ENCODE measurements at regions not wholly inside any gene's neighbourhood (a gene's known extent, or its start where the extent isn't known, plus 50 kb on each side); places are given as distances from the start of the nearest gene placed in this dataset.

GRCh38 chr13:87120476-87120875 lies 550.7 kb upstream of the SLITRK5 start:
- H4K91ac ChIP-seq (ENCODE audit: insufficient read length, low read depth, low read length), result no peak overlapping the region
- H3K18ac ChIP-seq (ENCODE audit: insufficient read length, low read depth, low read length), result no peak overlapping the region
- no peak overlapping the region for H3K9ac ChIP-seq (ENCODE audit: extremely low read depth, insufficient read length, low read length)
- H3K27me3 ChIP-seq (ENCODE audit: insufficient read depth, low read length), result no peaks in the 10 kb centered on the region
- no peak overlapping the region for H3K23ac ChIP-seq (ENCODE audit: insufficient read length, low read depth, low read length)
- no CpG with 5 or more reads among the region's 2 CpGs for WGBS (ENCODE audit: extremely low coverage, insufficient read length, low lambda C conversion rate)
- peaks cover 2% of the 10 kb centered on the region; the same call in 1 of the 2 replicates for H3K4me1 ChIP-seq (ENCODE audit: insufficient read depth, low read length)
- no peaks in the 10 kb centered on the region for H3K9me3 ChIP-seq (ENCODE audit: control insufficient read depth, low read depth, low read length)
- DNase-seq, result no peak
- H4K8ac ChIP-seq (replicated peaks; ENCODE audit: insufficient read length, low read depth, low read length), result no peak overlapping the region
- no peak overlapping the region for H4K5ac ChIP-seq (ENCODE audit: insufficient read length, low read depth, low read length)
- H2BK15ac ChIP-seq (ENCODE audit: low read depth, low read length), result no peak overlapping the region
- no peak overlapping the region for H3K27ac Mint-ChIP-seq
- no peaks in the 10 kb centered on the region for H3K79me1 ChIP-seq (ENCODE audit: insufficient read depth, low read depth, low read length, poor library complexity, severe bottlenecking)
- H3K27me3 Mint-ChIP-seq (ENCODE audit: low read depth), result no peaks in the 10 kb centered on the region
- no peaks in the 10 kb centered on the region for H3K36me3 Mint-ChIP-seq (ENCODE audit: insufficient read depth in 1 of 3, low read depth in 3 of 3)
- H3K4me2 ChIP-seq (ENCODE audit: insufficient read depth, insufficient read length, low read length), result no peak overlapping the region
- no peak overlapping the region for H2BK20ac ChIP-seq (ENCODE audit: low read depth, low read length, poor library complexity, severe bottlenecking)
- no peak overlapping the region for H2AK5ac ChIP-seq (ENCODE audit: insufficient read length, low read length)
- H3K4me1 Mint-ChIP-seq, result peaks cover 7% of the 10 kb centered on the region in 2 experiments
- H2BK120ac ChIP-seq (ENCODE audit: low read depth, low read length, poor library complexity, severe bottlenecking), result no peak overlapping the region
- no peaks in the 10 kb centered on the region for H4K20me1 ChIP-seq (ENCODE audit: control insufficient read depth, insufficient read depth, insufficient read length)
- no peak overlapping the region for H3K27ac ChIP-seq (ENCODE audit: insufficient read length, low read depth, low read length)
- H3T11ph ChIP-seq (ENCODE audit: low read length), result no peak overlapping the region
- no peak for TF ChIP-seq CTCF (conservative IDR thresholded peaks at IDR 0.05)
- H3K4ac ChIP-seq (ENCODE audit: low read depth, low read length), result no peak overlapping the region
- H3K23me2 ChIP-seq (ENCODE audit: insufficient read length, low read depth, low read length, poor library complexity, severe bottlenecking), result no peaks in the 10 kb centered on the region
- no peaks in the 10 kb centered on the region for H3K9me3 Mint-ChIP-seq
- H3K79me2 ChIP-seq (ENCODE audit: insufficient read depth, low read length), result no peaks in the 10 kb centered on the region
- H2BK5ac ChIP-seq (ENCODE audit: insufficient read length, low read length), result no peak overlapping the region
- no peak overlapping the region for H3K4me3 Mint-ChIP-seq
- no peak overlapping the region for H3K56ac ChIP-seq (ENCODE audit: insufficient read length, low read depth, low read length)
- no peak overlapping the region for H2BK12ac ChIP-seq (ENCODE audit: insufficient read length, low read depth, low read length)
- no peak overlapping the region for H2AFZ ChIP-seq (ENCODE audit: low read length)
- H3K14ac ChIP-seq (ENCODE audit: insufficient read depth, low read length), result no peak overlapping the region

All from H9 (cell line).